GM12892 (cell line): ENCODE measurements at regions not wholly inside any gene's neighbourhood (a gene's known extent, or its start where the extent isn't known, plus 50 kb on each side); places are given as distances from the start of the nearest gene placed in this dataset.

Experiments used
- DNase-seq: peaks from one replicate; pipeline ENCODE4 v3.0.0; 2011; ENCODE audit not compliant: insufficient read length
- FAIRE-seq: peaks from 2 replicates; lab custom pipeline; 2011; peaks lifted over from hg19 to GRCh38; lab: Jason Lieb, UNC
- POLR2A ChIP-seq: IDR thresholded peaks from 2 replicates; pipeline ENCODE4 v1.6.1; 2011; ENCODE audit warnings: low read depth, low read length, control low read depth
- POLR2AphosphoS5 ChIP-seq: IDR thresholded peaks from 2 replicates; pipeline ENCODE4 v1.6.1; 2011; ENCODE audit warnings: low read depth, low read length, control low read depth
- TAF1 ChIP-seq: IDR thresholded peaks from 2 replicates; pipeline ENCODE4 v1.6.1; 2011; ENCODE audit warnings: low read depth, mild to moderate bottlenecking, control low read depth, low read length, borderline replicate concordance

GRCh38 chr3:124455891-124456290 lies 274.4 kb upstream of the UMPS start:
- no peak for FAIRE-seq
- TF ChIP-seq POLR2A: no peak
- no peak for TF ChIP-seq POLR2AphosphoS5
- TF ChIP-seq TAF1: no peak
- no peak for DNase-seq

GRCh38 chr3:124456506-124456905 lies 273.7 kb upstream of the UMPS start:
- TF ChIP-seq POLR2AphosphoS5 (no peak), TAF1 (no peak), POLR2A (no peak)
- FAIRE-seq: no peak
- no peak for DNase-seq

GRCh38 chr3:124459678-124460077 lies 270.6 kb upstream of the UMPS start:
- TF ChIP-seq POLR2A: no peak
- TF ChIP-seq TAF1: no peak
- TF ChIP-seq POLR2AphosphoS5: no peak
- DNase-seq: no peak
- FAIRE-seq: no peak

DNA sequence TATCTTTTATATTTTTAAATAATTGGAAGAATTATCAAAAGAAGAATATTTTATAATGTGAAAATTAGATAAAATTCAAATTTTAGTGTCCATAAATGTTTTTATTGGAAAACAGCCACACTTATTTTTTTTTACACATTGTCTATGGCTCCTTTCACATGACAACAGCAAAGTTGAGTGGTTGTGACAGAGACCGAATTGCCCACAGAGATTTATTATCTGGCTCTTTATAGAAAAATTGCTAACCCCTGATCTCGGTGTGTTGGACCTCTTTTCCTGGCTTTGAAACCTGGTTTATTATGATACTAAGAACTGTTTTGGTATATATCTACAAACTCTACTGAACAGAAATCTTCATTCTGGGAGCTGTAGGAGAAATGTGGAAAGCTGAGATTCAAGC lies 269.1 kb upstream of the UMPS start:
- TF ChIP-seq POLR2AphosphoS5 (no peak), TAF1 (no peak), POLR2A (no peak)
- no peak for FAIRE-seq
- DNase-seq: no peak

- DNase-seq (no peak), FAIRE-seq (no peak)
- TF ChIP-seq TAF1: no peak
- no peak for TF ChIP-seq POLR2A
- no peak for TF ChIP-seq POLR2AphosphoS5
Measured at GRCh38 chr3:124461838-124462632, 268.2 kb upstream of the UMPS start.

DNA sequence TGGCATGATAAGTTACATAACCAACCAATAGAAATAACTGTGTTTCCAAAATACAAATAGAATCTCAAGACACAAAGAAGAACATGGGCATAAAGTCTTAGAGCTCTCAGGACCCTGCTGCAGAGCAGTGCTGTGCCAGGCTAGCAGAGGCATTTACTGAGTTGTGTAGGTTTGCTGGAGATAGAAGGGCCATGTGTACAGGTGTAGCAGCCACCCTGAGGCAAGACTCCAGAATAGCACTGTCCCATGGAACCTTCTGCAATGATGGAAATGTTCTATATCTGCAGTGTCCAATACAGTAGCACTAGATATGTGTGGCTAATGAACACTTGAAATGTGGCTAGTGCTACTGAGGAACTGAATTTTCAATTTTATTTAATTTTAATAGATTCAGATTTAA lies 267.0 kb upstream of the UMPS start:
- FAIRE-seq (no peak), DNase-seq (no peak)
- TF ChIP-seq TAF1 (no peak), POLR2A (no peak)

- peak; percentile 40 for DNase-seq
- peak; percentile 82 for FAIRE-seq
- TF ChIP-seq TAF1: no peak
- TF ChIP-seq POLR2A: no peak
Measured at GRCh38 chr3:124467980-124468902, 262.0 kb upstream of the UMPS start.

DNA sequence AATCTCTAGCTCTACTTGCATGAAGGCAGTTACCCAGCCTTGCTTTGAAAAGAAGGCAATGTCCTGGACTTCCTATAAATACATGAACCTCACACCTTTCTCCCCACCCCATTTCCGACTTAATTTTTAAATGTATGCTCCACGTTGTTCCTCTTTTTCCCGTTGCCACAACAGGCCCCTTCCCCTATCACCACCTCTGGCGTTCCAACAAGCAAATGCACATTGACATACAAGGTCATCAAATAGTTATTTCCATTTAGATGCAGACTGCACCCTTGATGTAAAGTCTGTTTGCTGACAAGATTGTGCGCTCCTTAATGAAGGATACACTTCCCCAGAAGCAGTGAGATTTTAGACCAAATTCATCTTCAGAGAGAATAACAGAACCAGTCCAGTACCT lies 260.7 kb upstream of the UMPS start:
- no peak for TF ChIP-seq POLR2A
- TF ChIP-seq POLR2AphosphoS5: no peak
- TF ChIP-seq TAF1: no peak

DNA sequence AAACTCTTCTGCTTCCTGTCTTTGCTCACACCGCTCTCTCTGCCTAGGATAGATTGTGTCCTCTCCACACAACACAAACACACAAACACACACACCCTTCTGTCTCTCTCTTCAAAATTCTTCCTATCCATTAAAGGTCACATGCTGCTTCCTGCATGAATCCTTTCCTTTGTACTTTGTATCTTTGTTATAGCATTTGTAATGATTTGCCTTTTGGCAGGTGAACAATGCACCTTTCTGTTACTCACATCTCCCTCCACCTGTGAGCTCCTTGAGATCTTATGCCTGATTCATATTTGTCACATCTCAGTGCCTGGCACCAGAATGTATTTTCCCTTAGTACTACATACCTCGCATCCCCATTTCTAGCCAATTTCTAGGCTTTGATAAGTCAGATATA lies 251.4 kb upstream of the UMPS start:
- no peak for FAIRE-seq
- TF ChIP-seq TAF1 (no peak), POLR2A (no peak), POLR2AphosphoS5 (no peak)
- no peak for DNase-seq

More for the DNA sequence above, 260.7 kb upstream of the UMPS start:
- DNase-seq: no peak
- no peak for FAIRE-seq

DNA sequence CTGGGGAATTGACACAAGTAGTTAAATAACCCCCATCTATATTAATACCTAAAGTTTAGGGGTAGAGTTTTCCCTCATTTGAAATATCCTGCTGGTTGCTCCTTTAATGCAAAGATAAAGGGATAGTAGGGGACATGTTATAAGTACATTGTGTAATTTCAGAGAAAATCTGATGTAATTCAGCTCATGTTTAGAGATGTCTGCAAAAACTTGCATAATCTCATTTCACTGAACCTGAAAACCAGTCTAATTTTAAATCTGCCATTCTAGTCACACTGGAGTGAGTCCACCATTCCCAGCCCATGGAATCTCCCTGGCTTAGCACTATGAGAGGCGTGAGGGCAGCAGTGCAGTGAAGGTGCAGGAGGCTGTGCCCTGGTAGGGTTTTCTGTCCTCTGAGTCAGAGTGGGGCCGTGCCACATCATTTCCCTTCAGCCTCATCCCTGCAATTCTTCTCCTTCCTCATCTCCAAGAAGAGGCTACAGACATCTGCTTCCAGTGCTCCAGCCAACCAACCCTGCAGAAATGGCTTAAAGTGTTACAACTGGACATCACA lies 246.3 kb upstream of the UMPS start:
- no peak for FAIRE-seq
- TF ChIP-seq POLR2AphosphoS5: no peak
- no peak for TF ChIP-seq POLR2A
- no peak for TF ChIP-seq TAF1
- DNase-seq: no peak

- FAIRE-seq (no peak), DNase-seq (no peak)
- no peak for TF ChIP-seq POLR2AphosphoS5
- TF ChIP-seq TAF1: no peak
- no peak for TF ChIP-seq POLR2A
Measured at GRCh38 chr3:124486324-124486723, 243.9 kb upstream of the UMPS start.

DNA sequence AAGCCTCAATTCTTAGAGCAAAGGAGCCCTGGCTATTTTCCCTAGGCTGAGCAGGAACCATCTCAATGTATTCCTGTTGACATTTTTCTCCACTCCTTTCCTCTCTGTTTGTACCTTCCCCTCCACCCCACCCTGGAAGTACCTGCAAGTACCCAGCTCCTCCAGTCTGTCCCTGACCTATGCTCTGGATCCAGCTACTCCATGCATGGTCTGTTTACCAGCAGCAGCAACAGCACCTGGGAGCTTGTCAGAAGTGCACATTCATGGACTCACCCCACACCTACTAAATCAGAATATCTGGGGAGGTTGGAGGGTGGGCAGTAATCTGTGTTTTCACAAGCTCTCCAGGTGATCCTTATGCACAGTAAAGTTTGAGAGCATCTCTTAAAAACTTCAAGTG lies 240.7 kb upstream of the UMPS start:
- DNase-seq (no peak), FAIRE-seq (no peak)
- TF ChIP-seq POLR2AphosphoS5 (no peak), POLR2A (no peak), TAF1 (no peak)
